ENCODE measurements at regions not wholly inside any gene's neighbourhood (a gene's known extent, or its start where the extent isn't known, plus 50 kb on each side); places are given as distances from the start of the nearest gene placed in this dataset.

GRCh38 chr21:38887749-38888148 lies 82.0 kb downstream of the ETS2 start:
- TF ChIP-seq CTCF (IDR thresholded peaks at IDR 0.05) (no peak), POLR2A (IDR thresholded peaks at IDR 0.05) (no peak)
